DND-41 (cell line): ENCODE measurements at regions not wholly inside any gene's neighbourhood (a gene's known extent, or its start where the extent isn't known, plus 50 kb on each side); places are given as distances from the start of the nearest gene placed in this dataset.

Experiments used
- ATAC-seq: fragments of 200-7000 bp; cut with Tn5 transposase; 3 replicates; pipeline ENCODE4 v1.9.1; 2021; ENCODE audit warnings: low read depth; ENCODE audit not compliant: insufficient read depth
- DNase-seq: peaks from one replicate; pipeline ENCODE4 v3.0.0-alpha.2; 2020
- H2AFZ ChIP-seq: 2 replicates; pipeline ENCODE4 v1.6.0; 2012; ENCODE audit warnings: low read depth, low read length
- H3K27ac ChIP-seq: 2 replicates; pipeline ENCODE4 v1.5.1; 2012; ENCODE audit warnings: low read length, inconsistent platforms
- H3K27me3 ChIP-seq: fragments of 200-600 bp; sonication (generic); 2 replicates; pipeline ENCODE4 v1.6.0; 2012; ENCODE audit warnings: low read length, mild to moderate bottlenecking, inconsistent platforms; ENCODE audit not compliant: insufficient read depth, poor library complexity
- H3K36me3 ChIP-seq: 2 replicates; pipeline ENCODE4 v1.5.1; 2012; ENCODE audit warnings: low read length, inconsistent platforms; ENCODE audit not compliant: insufficient read depth
- H3K4me1 ChIP-seq: 2 replicates; pipeline ENCODE4 v1.5.1; 2012; ENCODE audit warnings: mild to moderate bottlenecking, low read length; ENCODE audit not compliant: insufficient read depth
- H3K4me2 ChIP-seq: 2 replicates; pipeline ENCODE4 v1.6.0; 2012; ENCODE audit warnings: mild to moderate bottlenecking, moderate library complexity, low read length, inconsistent platforms; ENCODE audit not compliant: insufficient read depth
- H3K4me3 ChIP-seq, 2 experiments: fragments of 200-600 bp in 1 of 2; shearing (Covaris generic) in 1 of 2; 2 replicates each; pipeline ENCODE4 v1.5.1; 2012 to 2016; ENCODE audit warnings: inconsistent platforms in 2 of 2, low read length in 2 of 2, mild to moderate bottlenecking in 2 of 2, low read depth in 1 of 2, moderate library complexity in 1 of 2
- H3K79me2 ChIP-seq: 2 replicates; pipeline ENCODE4 v1.6.0; 2012; ENCODE audit warnings: low read length, inconsistent platforms; ENCODE audit not compliant: insufficient read depth
- H3K9ac ChIP-seq: 2 replicates; pipeline ENCODE4 v1.6.0; 2012; ENCODE audit warnings: low read depth, mild to moderate bottlenecking, inconsistent platforms, low read length, moderate library complexity
- H3K9me3 ChIP-seq: 2 replicates; pipeline ENCODE4 v1.5.1; 2012; ENCODE audit warnings: low read length, moderate library complexity, mild to moderate bottlenecking, inconsistent platforms; ENCODE audit not compliant: insufficient read depth, severe bottlenecking
- H4K20me1 ChIP-seq: 2 replicates; pipeline ENCODE4 v1.6.0; 2012; ENCODE audit warnings: low read length; ENCODE audit not compliant: insufficient read depth
- CTCF ChIP-seq: IDR thresholded peaks from 2 replicates; pipeline ENCODE4 v1.5.1; 2012; ENCODE audit warnings: borderline replicate concordance, low read length, moderate library complexity, mild to moderate bottlenecking; ENCODE audit not compliant: poor library complexity, severe bottlenecking; ENCODE audit errors: extremely low read depth
- EZH2 ChIP-seq: IDR thresholded peaks from 3 replicates; pipeline ENCODE4 v1.6.1; 2012; ENCODE audit warnings: borderline replicate concordance, low read depth, mild to moderate bottlenecking, moderate library complexity, low read length, inconsistent platforms; ENCODE audit not compliant: severe bottlenecking

GRCh38 chr1:243926803-243927245 lies 76.8 kb upstream of the AKT3 start:
- Histone ChIP-seq H2AFZ (no peak overlapping the region), H3K79me2 (no peaks in the 10 kb centered on the region), H3K27me3 (no peaks in the 10 kb centered on the region), H4K20me1 (no peaks in the 10 kb centered on the region), H3K4me3 (no peak overlapping the region), H3K27ac (no peak overlapping the region), H3K9me3 (no peaks in the 10 kb centered on the region), H3K36me3 (no peaks in the 10 kb centered on the region), H3K4me2 (no peak overlapping the region), H3K4me1 (no peaks in the 10 kb centered on the region), H3K9ac (no peak overlapping the region)
- DNase-seq (no peak), ATAC-seq (no peak)
- TF ChIP-seq EZH2 (no peak), CTCF (no peak)

GRCh38 chr1:243926299-243926698 lies 76.3 kb upstream of the AKT3 start:
- no peak overlapping the region for H3K9ac ChIP-seq
- DNase-seq (no peak), ATAC-seq (no peak)
- no peaks in the 10 kb centered on the region for H3K36me3 ChIP-seq
- no peaks in the 10 kb centered on the region for H3K4me1 ChIP-seq
- H2AFZ ChIP-seq, result no peak overlapping the region
- H3K4me3 ChIP-seq, result no peak overlapping the region
- TF ChIP-seq EZH2, result no peak
- no peak for TF ChIP-seq CTCF
- no peaks in the 10 kb centered on the region for H3K9me3 ChIP-seq
- no peaks in the 10 kb centered on the region for H3K79me2 ChIP-seq
- H3K27ac ChIP-seq, result no peak overlapping the region
- H4K20me1 ChIP-seq, result no peaks in the 10 kb centered on the region
- peaks cover 4% of the 10 kb centered on the region for H3K27me3 ChIP-seq
- no peak overlapping the region for H3K4me2 ChIP-seq

- H3K4me1 ChIP-seq, result no peaks in the 10 kb centered on the region
- no peak overlapping the region for H3K4me2 ChIP-seq
- no peaks in the 10 kb centered on the region for H4K20me1 ChIP-seq
- H3K27ac ChIP-seq, result no peak overlapping the region
- no peak overlapping the region for H2AFZ ChIP-seq
- no peak for TF ChIP-seq EZH2
- TF ChIP-seq CTCF, result no peak
- H3K9me3 ChIP-seq, result no peaks in the 10 kb centered on the region
- ATAC-seq (no peak), DNase-seq (no peak)
- H3K4me3 ChIP-seq, result no peak overlapping the region
- no peak overlapping the region for H3K9ac ChIP-seq
- peaks cover 5% of the 10 kb centered on the region for H3K27me3 ChIP-seq
- H3K36me3 ChIP-seq, result no peaks in the 10 kb centered on the region
- H3K79me2 ChIP-seq, result no peaks in the 10 kb centered on the region
These were observed 74.7 kb upstream of the AKT3 start for GRCh38 chr1:243924588-243925349.
